ENCODE measurements at regions not wholly inside any gene's neighbourhood (a gene's known extent, or its start where the extent isn't known, plus 50 kb on each side); places are given as distances from the start of the nearest gene placed in this dataset.
A peak's percentile ranks its signal among the peaks of the same experiment; 100 is the strongest.

GRCh38 chr11:112822478-112823274 lies 138.5 kb upstream of the NCAM1 start:
- in situ Hi-C loops (cut with HindIII; ENCODE audit: low pct_ligation_motif_present, low pct_unique_long_range_greater_than_20kb, low sequenced_read_pairs), result no loop called here
- no peak for DNase-seq

DNA sequence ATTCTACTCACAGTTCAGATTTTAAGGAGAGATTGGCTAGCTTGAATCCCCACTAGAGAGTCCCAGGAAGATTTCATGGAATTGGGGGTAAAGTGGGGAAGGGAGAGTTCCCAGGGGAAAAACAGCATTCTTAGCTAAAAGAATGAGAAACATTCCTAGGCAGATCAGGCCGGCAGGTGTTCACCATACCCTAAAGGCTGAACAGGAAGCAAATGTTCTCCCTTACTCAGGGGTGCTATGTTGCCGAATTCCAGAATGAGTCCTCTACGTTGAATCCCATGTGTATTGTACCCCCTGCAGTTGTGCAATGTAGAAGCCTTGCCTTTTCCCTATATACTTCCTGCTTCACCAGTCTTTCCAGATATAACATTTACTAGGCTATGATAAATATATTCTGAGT lies 135.2 kb upstream of the NCAM1 start:
- DNase-seq, result no peak
- in situ Hi-C loops (cut with HindIII; ENCODE audit: low pct_ligation_motif_present, low pct_unique_long_range_greater_than_20kb, low sequenced_read_pairs), result no loop called here

DNA sequence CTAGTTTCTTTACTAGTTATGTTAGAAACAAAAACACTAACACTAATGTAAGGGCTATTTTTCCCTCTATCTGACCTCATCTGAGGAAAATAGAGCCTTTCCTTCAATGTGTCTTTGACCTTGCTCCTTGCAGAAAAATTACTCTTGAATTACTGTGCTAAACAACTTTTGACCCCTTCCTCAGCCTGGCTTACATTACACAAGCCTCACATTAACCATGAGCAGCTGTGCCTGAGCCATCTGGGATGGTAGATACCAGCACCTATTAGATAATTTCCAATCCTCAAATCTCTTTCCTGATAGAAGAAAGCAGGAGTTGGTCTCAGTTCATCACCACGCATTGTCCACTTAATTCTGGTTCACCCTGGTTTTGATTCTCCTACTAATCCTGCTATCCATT lies 134.4 kb upstream of the NCAM1 start:
- in situ Hi-C loops (cut with HindIII; ENCODE audit: low pct_ligation_motif_present, low pct_unique_long_range_greater_than_20kb, low sequenced_read_pairs), result no loop called here
- no peak for DNase-seq

- DNase-seq, result no peak
- in situ Hi-C loops (cut with HindIII; ENCODE audit: low pct_ligation_motif_present, low pct_unique_long_range_greater_than_20kb, low sequenced_read_pairs), result no loop called here
Measured at GRCh38 chr11:112828421-112828820, 132.8 kb upstream of the NCAM1 start.

DNA sequence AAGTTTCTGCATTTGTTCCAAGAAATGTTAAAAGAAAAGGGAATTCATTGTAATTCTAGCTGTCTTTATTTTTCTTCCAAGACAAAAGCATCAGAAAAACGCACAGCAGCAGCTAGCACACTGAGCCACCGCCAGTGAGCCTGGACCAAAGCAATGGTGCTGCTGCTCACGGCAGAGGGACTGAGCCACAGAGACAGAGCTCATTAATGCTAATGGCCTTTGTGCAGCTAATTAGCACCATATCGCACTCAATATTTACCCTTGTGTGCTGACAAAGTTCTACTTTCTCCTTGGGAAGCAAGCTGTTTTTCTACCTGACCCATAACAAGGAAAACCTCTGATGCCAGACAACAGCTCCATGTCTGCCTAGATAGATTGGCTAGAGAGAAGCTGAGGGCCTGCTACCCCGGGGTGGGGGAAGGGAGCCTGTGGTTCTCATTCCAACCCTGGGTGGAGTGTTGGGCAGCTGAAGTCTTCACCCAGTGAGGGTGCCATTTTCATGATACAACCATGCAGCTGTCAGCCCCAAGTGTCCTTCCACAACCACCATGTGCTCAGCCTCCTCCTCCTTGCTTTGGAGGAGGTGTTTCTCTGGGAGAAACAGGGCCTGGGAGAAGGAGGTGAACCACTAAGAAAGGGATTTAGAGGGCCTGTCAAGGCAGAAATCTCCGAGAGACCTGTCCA lies 131.1 kb upstream of the NCAM1 start:
- in situ Hi-C loops (cut with HindIII; ENCODE audit: low pct_ligation_motif_present, low pct_unique_long_range_greater_than_20kb, low sequenced_read_pairs), result no loop called here

GRCh38 chr11:112831041-112831440 lies 130.2 kb upstream of the NCAM1 start:
- no peak for DNase-seq

More for the DNA sequence above, 131.1 kb upstream of the NCAM1 start:
- DNase-seq, result no peak

GRCh38 chr11:112831969-112832766 lies 129.1 kb upstream of the NCAM1 start:
- in situ Hi-C loops (cut with HindIII; ENCODE audit: low pct_ligation_motif_present, low pct_unique_long_range_greater_than_20kb, low sequenced_read_pairs), result no loop called here

More at GRCh38 chr11:112831041-112831440, 130.2 kb upstream of the NCAM1 start:
- in situ Hi-C loops (cut with HindIII; ENCODE audit: low pct_ligation_motif_present, low pct_unique_long_range_greater_than_20kb, low sequenced_read_pairs), result no loop called here

DNA sequence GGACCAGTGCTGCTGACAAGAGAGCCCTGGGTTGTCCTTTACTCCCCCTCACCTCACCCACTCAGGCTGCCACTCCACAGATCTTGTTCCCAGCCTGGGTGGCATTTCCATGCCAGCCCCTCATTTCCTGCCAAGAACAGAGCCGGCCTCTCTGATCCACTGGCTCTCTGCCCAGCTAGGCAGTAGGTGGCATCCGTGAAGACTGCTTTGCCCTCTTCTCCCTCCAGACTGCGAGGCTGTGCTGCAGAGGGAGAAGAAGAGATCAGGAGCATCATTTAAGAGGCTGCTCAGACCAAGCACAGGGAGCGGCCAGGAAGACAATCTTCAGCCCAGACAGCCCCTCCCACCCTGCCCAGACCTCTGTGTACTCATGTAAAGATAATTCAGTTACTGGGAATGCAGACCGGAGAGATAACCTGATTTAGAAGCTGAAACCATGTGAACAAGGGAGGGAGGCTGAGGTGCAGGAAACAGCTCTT lies 126.9 kb upstream of the NCAM1 start:
- no peak for DNase-seq
- in situ Hi-C loops (cut with HindIII; ENCODE audit: low pct_ligation_motif_present, low pct_unique_long_range_greater_than_20kb, low sequenced_read_pairs), result no loop called here

More at GRCh38 chr11:112831969-112832766, 129.1 kb upstream of the NCAM1 start:
- DNase-seq, result no peak

DNA sequence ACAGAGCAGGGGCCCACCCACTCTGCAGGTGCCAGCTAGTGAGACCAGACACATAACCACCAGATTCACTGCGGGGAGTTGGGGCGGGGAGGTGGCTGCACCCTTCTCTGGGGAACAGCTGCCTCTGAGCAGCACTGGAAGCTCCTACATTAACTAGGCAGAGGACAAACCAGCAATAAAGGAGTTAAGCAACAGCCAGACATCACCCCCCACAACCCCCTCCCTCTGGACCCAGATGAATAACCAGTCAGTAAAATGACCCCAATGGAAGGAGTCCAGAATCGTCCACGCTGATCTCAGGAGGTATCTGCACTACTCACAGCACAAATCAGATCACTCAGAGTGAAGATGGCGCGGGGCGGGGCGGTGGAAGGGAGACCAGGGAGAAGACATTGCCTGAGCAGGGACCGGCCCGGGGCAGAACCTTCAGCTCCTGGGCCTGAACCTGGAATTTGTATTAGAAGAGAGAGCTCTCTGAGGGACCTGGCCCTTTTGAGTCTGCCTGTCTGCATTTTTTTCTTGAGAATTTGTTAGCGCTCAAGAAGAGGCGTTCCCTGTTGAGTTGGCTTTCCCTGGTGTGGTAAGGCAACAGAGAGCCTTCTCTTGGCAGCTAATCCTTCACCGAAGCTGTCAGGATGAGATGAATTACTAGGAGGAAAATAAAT lies 125.5 kb upstream of the NCAM1 start:
- in situ Hi-C loops (cut with HindIII; ENCODE audit: low pct_ligation_motif_present, low pct_unique_long_range_greater_than_20kb, low sequenced_read_pairs), result no loop called here

GRCh38 chr11:112836256-112836602 lies 125.0 kb upstream of the NCAM1 start:
- in situ Hi-C loops (cut with HindIII; ENCODE audit: low pct_ligation_motif_present, low pct_unique_long_range_greater_than_20kb, low sequenced_read_pairs), result no loop called here
- no peak for DNase-seq

More for the DNA sequence above, 125.5 kb upstream of the NCAM1 start:
- no peak for DNase-seq

DNA sequence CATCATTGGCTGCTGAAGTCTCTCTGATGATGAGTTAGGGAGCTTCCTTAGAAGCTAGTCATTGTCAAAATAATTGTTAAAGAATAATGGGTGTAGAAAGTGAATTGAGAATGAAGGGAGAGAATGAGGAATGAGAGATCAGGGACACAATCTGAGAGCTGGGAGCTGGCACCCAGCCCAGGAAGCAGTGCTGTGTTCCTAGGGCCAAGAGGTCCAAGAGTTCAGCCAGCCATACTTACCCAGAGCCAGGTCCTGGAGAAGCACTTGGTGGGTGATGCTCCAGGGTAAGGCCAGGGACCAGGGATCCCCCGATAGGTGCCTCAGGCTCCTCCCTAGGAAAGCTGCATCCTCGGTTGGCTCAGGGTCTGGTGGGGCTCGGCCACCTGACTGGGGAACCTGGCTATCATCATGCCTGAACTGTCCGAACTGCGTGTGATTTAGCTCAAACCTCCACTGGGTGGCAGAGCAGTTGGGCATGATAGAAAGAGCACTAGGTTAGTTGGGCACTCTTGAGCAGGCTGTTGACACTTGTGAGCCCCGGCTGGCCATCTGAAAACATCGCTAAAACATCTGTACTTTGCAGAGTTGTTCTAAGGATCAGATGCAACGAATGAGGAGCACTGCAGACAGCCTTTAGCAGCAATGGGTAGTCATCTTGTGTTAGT lies 123.9 kb upstream of the NCAM1 start:
- in situ Hi-C loops (cut with HindIII; ENCODE audit: low pct_ligation_motif_present, low pct_unique_long_range_greater_than_20kb, low sequenced_read_pairs), result no loop called here
- DNase-seq, result no peak

GRCh38 chr11:112839051-112839450 lies 122.2 kb upstream of the NCAM1 start:
- no peak for DNase-seq
- in situ Hi-C loops (cut with HindIII; ENCODE audit: low pct_ligation_motif_present, low pct_unique_long_range_greater_than_20kb, low sequenced_read_pairs), result no loop called here

DNA sequence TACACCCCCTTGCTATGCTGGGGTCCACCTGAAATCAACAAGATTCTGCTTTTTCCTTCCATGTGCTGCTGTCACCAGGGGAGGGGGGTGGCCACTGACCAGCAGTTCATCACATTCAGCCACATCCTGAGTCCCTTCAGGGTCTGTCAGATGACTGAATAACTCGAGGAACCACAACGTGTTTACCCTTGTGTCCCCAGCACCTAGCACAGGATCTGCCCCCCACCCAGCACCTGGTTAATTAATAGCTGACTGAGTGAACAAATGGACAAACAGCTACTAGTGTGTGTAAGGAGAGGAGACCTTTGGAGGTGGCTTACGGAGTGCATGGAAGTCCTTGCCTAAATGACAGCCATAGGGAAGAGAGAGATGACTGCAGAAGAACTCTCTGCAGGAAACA lies 119.5 kb upstream of the NCAM1 start:
- DNase-seq, result no peak
- in situ Hi-C loops (cut with HindIII; ENCODE audit: low pct_ligation_motif_present, low pct_unique_long_range_greater_than_20kb, low sequenced_read_pairs), result no loop called here

- in situ Hi-C loops (cut with HindIII; ENCODE audit: low pct_ligation_motif_present, low pct_unique_long_range_greater_than_20kb, low sequenced_read_pairs), result no loop called here
- no peak for DNase-seq
Measured at GRCh38 chr11:112842151-112842550, 119.1 kb upstream of the NCAM1 start.

DNA sequence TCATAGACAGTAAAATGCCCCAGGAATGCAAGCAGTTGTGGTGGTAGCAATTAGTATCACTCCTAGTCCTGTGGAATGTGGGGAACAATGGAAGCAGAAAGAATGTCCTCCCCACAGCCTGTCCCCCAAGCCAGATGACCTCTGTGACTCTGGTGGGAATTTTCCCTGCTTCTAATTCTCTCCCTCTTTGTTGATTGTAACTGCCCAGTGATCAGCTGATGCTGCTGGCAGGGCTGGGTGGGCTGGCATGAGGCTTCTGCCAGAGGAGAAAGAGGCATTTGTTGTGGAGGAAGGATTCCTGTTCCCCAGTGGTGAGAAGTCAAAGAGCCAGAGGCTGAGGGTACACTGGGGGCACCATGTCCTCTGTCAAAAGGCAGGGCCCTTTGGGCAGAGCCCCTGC lies 116.7 kb upstream of the NCAM1 start:
- in situ Hi-C loops (cut with HindIII; ENCODE audit: low pct_ligation_motif_present, low pct_unique_long_range_greater_than_20kb, low sequenced_read_pairs), result no loop called here

GRCh38 chr11:112847568-112847967 lies 113.7 kb upstream of the NCAM1 start:
- no peak for DNase-seq
- in situ Hi-C loops (cut with HindIII; ENCODE audit: low pct_ligation_motif_present, low pct_unique_long_range_greater_than_20kb, low sequenced_read_pairs), result no loop called here

More for the DNA sequence above, 116.7 kb upstream of the NCAM1 start:
- DNase-seq, result no peak

- peak; percentile 1 for DNase-seq
- in situ Hi-C loops (cut with HindIII; ENCODE audit: low pct_ligation_motif_present, low pct_unique_long_range_greater_than_20kb, low sequenced_read_pairs), result no loop called here
Measured at GRCh38 chr11:112852143-112852866, 108.9 kb upstream of the NCAM1 start.

DNA sequence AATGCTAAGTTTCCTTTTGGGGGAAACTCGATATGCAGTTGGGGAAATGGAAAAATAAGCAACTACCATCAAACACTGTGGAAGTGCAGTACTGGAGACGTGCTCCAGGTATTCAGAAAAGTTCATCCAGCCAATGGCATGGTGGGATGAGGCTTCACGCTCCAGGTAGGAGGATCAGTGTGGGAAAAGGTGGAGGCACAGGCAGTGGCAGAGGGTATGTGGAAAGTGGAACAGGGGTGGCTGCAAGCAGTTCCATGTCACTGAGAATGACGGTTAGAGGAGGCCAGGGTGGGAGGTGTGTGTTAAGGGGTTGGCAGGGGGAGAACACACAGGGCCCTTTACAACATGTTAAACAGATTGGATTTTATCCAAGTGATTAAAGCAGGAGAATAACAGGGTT lies 105.1 kb upstream of the NCAM1 start:
- in situ Hi-C loops (cut with HindIII; ENCODE audit: low pct_ligation_motif_present, low pct_unique_long_range_greater_than_20kb, low sequenced_read_pairs), result no loop called here
- DNase-seq, result no peak
